CD4-positive, alpha-beta T cell treated with Interleukin-21 for 1 hour (primary cell): ENCODE measurements at regions not wholly inside any gene's neighbourhood (a gene's known extent, or its start where the extent isn't known, plus 50 kb on each side); places are given as distances from the start of the nearest gene placed in this dataset.

ENCODE experiments used
- DNase-seq: peaks from one replicate; pipeline ENCODE4 v3.0.0-alpha.2; 2020

DNA sequence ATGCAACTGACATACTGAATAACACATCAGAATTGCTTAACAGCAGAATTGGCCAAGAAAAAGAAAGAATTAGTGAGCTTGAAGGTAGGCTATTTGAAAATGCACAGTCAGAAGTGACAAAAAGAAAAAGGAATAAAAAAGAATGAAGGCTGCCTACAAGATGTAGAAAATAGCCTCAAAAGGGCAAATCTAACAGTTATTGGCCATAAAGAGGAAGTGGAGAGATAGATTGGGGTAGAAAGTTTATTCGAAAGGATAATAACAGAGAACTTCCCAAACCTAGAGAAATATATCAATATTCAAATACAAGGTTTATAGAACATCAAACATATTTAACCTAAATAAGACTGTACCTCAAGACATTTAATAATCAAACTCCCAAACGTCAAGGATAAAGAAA, 67.5 kb downstream of the ATP6V1G3 start:
- DNase-seq = no peak

DNA sequence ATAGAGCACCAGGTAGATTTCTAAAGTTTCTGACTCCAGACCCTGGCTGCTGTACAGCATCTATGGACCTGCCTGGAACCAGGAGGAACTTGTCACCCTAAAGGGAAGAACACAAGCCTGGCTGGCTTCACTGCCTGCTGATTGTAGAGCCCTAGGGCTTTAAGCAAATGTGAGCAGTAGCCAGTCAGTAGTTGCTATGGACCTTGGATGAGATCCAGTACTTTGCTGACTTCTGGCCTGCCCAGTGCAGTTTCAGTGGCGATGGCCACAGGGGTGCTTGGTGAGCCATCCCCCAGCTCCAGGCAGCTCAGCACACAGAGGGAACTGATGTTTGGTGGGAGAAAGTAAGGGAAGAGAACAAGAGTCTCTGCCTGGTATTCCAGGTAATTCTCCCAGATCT, 68.4 kb downstream of the ATP6V1G3 start:
- DNase-seq = no peak

DNA sequence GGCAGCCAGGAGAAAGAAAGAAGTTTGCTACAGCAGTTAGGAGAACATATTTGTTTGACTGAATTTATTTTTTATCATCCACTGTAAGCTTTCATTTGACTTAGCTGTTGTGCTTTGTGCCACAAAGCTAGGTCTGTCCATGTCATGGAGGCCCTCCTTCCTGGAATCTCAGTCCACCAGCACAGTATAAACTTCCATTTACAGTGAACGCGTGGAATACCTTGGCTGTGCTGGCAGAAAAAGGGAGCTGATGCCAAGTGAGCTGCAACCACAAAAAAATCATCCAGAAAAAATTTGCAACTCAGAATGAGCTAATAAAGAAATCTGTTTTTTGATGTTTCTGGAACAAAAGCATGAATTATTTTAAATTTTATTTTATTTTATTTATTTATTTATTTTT, 72.6 kb downstream of the ATP6V1G3 start:
- DNase-seq = no peak

DNA sequence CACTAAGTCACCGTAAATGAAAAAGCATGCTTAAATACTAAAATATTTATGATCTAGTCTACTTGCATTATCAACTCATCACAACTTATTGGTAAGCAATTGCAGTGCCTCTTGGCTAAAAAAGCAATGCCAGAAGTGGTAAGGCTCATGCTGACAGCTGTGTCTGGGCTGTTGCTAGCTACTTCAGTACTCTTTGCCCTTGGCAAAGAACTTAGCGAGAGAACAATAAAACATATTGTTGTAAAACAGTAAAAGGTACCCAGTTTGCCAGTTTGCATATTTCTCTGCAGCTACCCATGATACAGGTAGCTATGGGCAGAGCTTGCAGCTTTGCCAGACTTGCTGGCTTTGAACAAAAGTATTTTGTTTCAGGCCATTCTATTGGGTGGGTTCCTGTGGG, 73.1 kb downstream of the ATP6V1G3 start:
- DNase-seq = no peak

DNA sequence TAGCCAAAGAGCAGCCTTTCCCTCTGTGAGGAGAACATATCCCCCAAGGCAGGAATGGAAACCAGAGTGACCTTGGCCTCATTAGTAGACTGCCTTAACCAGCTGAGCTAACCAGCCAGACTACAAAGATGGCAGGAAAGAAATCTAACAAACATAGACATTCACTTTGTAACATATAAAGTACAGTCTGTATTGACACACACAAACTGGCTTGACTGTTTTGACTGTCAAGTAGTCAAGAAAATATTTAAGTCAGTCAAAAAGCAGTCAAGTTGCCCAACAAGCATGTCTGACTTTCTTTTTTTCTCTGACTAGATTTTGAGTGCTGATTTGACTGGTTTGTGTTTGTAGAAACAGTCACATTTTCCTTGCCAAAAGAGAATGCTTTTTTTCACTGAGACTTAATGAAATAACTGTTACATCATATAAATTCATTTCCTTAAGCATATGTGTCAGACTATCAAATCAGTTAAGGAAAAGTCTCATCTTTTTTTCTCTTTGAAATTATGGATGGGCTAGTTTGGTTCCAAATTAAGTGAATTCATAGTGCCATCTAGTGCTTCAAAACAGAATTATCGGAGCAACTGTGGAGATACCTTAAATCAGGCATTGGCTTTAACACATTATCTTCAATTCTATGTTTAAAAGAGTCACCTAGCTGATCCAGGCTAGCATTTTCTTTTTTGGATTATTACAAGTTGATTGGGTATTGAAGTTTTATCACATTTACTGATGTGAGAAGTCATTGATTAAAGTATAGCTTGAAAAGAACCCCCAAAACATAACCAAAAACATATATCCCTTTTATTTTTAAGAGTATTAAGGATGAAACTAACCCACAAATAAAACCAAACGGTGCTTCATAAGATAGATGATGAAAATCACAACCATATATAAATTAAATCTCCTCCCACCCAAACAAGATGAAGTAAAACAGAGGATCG, 75.0 kb downstream of the ATP6V1G3 start:
- DNase-seq = peak; percentile 63

DNA sequence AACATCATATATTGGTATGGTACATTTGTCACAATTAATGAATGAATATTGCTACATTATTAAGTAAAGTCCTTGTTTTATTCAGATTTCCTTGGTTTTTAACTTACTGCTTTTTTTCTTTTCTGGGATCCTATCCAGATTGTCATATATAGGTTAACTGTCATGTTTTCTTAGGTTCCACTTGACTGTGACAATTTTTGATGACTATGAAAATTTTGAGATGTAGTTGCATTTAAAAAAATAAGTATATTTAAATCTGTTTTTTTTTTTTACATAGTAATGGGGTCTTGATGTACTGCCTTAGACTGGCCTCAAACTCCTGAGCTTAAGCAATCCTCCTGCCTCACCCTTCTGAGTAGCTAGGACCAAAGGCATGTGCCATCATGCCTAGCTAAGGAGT, 76.8 kb downstream of the ATP6V1G3 start:
- DNase-seq = no peak

DNA sequence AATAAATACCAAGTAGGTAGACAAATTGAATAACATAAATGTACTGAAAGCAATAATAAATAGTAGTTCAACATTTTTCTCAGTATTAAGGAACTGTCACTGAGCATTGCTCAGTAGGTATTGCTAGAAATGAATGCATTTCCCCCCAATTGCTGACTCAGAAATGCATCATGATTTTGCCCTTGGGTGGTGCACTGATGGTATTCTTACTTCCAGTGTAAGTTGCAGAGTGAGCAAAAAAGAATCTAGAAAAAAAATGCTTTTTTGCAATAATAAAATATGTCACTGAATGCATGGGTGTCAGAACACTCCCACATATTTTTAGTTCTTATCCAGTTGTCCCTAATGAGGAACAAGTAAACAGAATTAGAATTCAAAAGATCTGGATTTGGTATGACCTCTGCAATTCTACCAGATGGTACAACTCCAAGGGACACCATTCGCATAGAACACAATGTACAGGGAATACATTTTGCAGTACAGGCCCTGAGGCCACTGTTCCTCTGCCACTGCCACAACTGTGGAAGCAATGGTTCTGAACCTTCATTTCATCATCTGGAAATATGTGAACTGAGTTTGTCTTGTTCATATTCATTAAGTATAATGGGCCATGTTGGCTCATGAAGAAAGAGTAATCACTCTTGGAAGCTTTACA, 78.0 kb downstream of the ATP6V1G3 start:
- DNase-seq = no peak

DNA sequence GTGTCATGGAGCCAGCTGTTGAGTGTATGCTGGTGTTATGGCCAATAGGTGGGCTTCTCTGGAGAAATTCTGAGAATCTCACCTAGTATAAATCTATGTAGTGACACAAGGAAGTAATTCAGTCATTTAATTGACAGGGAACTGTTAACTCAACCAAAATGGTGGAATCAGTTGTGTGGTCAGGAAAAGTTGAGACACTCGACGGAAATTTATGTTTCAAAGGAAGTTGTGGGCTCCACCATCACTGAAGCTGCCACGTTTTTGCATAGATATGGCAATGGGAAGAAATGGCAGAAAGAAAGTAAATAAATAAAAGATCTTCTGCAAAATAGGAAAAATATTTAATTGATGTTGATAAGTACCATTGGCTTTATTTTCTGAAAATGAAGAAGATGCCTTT, 84.5 kb downstream of the ATP6V1G3 start:
- DNase-seq = no peak

DNA sequence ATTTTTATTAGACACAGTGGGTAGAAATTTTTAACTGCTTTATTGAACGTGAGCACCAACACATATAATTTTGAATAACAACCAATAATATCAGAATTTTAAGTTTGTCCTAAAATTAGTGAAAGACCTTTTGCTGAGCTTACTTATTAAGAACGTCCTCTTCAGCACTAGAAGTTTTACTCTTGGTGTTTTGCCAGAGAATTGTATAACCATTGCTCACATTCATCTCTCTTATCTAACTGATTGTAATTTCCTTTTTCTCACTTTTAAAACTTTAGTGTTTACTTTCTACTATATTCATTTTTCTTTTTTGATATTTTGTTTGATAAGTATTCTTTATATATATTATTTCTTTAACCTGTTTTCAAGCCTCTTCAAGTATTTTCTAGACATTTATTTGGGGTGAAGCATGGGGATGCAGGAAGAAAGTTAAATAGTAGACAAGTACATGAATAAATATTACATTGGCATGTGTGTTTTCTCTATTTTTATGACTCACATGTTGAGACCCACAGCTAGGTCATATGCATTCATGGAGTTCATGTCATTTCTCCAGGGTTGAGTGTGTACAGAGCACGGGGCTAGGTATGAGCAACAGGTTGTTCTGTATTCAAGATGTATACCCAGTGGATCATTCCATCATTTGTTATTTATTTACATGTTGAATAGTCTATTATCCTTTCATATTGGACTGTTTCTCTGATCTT, 90.6 kb downstream of the ATP6V1G3 start:
- no peak for DNase-seq

DNA sequence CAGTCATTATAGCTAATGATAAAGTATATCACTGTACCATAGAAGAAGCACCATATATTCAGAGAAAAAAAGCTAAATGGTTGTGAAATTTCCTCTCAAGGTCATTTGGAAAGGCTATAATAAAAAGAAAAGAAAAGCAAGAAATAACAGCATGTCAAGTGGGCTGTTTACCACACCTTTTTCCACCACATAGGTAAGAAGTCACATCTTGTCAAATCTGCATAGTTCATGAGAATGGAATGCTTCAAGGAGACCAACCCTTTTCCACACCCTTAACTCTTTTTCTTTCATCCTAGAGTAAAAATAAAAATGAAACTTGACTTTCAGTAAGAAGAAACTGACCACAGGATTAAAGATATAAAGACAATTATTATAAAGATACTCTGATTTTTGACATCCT, 91.2 kb downstream of the ATP6V1G3 start:
- DNase-seq = no peak

DNA sequence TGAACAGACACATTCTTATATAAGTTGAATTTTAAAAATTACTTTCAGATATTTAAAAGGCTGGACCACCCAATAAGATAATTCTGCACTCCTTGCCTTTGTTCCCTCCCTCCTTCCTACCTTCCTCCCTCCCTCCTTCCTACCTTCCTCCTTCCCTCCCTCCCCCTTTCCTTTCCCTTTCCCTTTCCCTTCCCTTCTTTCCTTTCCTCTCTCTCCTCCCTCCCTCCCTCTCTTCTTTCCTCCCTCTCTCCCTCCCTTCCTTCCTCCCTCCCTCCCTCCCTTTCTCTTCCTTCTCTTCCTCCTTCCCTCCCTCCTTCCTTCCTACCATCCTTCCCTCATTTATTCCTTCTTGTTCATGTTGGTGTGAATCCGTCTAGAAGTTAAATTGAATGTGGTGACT, 93.0 kb downstream of the ATP6V1G3 start:
- no peak for DNase-seq

DNA sequence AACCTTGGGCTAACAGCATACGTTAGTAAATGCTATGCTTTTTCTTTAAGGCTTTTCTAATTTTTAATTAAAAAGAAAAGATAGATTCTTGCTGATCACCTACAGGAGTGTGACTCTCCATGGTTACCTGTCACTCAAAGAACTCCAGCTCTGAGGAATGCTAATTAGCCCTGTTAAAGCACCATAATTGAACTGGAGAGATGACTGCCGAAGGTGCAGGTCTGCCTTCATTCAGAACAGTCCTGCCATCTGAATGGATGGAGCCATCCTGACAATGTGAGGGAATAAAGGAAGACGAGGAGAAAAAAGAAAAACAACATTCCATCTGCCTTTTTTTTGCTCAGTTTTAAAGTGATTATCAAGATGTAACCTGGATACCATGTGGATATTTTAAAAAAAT, 94.6 kb downstream of the ATP6V1G3 start:
- DNase-seq = no peak

DNA sequence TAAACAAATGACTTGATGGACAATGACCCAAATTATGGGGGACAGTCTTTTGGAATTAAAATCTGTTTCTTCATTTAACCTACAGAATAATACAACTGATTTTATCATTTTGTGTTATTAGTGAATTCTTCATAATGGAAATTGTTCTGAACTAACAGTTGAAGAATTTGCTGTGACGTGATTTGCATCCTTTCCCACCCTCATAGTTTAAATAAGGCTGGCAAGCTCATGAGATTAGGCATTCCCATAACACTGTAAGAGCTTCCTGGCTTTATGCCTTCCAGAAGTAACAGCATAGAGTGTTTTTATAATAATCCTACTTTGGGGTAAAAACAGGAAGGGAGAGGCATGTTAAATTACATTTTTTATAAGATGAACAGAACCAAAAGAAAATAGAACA, 95.7 kb downstream of the ATP6V1G3 start:
- no peak for DNase-seq

DNA sequence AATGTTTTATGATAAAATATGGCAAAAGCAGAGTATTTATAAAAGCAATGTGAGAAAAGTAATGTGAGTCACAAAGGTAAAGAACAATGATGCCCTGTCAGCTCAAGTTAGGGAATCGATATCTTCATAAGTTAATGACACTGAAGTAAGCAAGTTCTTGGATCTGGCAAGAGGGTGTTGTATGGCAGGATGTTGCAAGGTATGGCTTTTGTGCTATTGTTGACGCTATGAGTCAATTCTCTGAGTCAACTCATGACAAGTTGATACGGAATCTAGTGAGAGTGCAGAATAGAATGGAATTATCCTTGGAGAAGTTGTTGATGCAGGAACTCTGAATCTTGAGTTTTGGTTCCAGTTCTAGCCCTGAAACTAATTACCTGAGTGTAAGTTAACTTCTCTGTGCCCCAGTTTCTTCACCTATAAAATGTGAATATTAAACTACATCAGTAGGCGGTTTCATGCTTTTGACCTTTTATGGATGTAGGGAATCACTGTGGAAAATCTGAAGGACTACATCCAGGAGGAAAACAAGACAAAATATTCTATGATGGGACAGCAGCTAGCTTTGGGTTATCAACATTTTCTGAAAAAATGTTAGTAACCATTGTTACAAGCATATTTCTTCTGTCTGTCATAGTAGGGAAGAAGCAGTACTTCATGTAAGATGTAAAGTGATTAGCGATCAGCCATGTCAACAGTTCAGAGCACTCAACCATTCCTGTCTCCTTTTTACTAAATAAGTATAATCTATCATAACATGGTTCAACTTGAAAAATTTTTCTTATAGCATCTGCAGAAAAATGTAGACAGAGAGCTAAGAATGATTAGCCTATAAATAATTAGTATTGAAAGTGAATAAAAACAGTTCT, 96.9 kb downstream of the ATP6V1G3 start:
- DNase-seq = no peak

DNA sequence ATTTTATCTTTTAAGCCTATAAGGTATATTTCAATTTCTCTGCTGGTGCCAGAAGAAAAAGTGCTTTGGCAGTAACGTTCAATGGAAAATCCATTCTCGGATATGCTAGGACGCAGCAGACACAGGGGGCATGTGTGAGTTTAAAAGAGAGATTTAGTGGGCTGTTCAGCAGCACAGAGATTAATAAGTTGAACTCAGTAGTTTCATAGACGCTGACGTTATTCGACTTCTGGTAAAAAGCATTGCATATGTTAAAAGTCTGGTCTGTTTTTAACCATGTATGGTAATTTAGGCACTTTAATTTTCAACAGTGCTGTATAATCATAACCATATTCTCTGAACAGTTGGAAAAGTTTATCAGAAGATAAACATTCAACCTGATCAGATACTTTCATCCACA, 99.6 kb downstream of the ATP6V1G3 start:
- DNase-seq = no peak

DNA sequence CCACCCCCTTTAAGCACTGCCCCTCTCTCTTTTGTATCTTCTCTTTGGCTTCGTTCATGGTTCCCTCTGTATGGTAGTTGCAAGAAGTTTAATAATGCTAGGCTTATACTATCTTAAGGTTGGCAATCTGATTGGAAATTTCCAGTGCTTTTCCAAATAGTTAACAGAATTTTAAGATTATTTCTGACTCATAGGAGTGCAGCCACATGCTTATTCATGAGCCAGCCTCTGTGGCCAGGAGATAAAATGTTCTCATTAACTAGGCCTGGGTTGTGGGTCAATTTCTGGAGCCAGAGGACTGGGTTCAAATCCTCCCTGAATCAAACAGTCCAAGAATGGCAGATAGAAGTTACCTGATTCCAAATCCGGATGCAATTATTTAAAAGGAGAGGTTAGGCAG, 103.1 kb downstream of the ATP6V1G3 start:
- no peak for DNase-seq

DNA sequence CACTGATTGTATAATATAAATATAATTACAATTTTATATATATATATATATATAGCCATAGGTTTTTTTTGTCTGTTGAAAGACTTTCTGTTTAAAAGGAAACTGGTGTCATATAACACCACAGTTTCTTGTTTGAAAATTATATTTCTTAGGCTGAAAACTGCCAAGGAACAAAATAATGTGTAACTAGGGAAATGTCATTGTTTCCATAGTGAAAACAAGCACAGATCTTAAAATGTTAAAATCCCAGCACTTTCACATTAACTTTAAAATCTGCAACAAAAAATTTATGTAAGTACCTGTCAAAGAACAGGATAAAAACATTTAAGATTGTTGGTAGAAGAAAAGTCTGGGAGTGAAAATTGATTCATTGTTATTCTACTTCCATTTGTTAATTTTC, 104.2 kb downstream of the ATP6V1G3 start:
- DNase-seq = no peak

DNA sequence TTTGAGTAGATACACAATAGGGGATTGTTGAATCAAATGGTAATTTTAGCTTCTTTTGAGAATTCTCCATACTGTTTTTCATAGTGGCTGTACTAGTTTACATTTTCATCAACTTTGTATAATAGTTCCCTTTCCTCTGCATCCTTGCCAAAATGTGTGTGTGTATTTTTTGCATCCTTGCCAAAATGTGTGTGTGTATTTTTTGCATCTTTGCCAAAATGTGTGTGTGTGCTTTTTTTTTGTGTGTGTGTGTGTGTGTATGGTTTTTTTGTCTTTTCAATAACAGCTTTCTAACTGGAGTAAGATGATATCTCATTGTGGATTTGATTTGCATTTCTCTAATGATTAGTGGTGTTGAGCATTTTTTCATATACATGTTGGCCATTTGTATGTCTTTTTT, 105.4 kb downstream of the ATP6V1G3 start:
- no peak for DNase-seq

DNA sequence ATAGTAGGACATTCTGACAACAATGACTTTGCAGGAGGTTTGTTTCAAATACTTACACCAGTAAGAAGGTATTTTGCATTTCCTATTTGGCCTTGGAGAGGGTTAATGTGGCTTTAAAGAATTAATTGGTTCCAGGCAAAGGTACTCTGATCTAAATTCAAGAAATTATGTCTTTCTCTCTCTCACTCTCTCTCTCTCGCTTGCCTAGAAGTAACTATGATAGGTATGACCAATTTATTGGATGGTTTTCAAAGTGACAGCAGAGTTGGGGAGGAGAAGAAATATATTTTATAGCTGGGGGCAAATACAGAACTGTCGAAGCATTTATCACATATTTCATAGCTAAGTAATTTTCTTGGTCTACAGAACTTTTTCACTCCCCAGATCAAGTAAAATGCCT, 116.0 kb downstream of the ATP6V1G3 start:
- no peak for DNase-seq

DNA sequence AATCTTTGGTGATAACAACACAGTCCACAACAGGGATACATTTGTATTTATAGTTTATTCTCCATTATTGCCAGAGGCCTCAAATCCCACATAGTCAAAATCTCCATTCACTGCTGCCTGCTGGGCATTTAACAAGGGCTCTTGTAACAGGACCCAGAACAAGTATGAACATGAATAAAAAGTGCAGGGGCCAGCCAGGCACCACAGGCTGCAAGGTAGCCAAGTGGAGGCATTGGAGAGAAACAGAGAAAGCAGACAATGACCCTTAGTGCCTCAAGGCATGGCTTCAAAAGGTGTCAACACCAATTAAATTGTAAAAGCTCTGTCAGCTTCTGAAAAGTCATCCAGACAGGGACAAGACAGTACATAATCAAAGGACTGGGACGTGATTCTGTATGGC, 116.8 kb downstream of the ATP6V1G3 start:
- no peak for DNase-seq

DNA sequence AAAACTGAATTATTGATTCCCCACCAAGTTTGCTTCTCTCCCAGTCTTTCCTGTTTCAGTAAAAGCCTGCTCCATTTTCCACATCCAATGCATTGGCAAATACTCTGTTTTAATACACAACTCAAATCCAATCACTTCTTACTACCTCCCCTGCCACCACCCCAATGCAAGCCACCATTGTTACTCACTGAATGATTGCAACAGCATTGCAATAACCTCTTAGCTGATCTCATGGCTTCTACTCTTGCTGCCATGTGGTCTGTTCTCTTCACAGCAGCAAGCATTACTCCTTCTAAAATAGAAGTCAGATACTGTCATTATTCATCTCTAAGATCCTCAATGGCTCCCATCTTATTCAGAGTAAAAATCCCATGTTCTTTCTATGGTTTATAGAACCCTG, 123.4 kb downstream of the ATP6V1G3 start:
- DNase-seq = no peak

DNA sequence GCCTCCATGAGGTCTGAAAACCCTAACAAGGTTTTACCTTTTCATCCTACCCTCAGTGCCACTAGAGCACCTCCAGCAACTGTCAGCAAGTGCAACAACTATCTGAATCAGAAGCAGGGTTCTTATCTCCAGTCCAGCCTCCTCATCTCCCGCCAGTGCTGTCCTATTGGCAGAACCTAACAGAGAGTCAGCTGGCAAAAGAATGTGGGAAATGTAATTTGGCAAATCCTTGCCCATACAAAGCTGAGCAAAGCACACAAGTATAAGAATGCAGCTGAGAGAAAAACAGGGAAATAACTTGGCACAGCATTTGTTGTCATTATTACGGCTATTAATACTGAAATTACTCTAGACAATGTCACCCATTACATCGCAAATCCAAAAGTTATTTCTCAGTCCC, 124.2 kb downstream of the ATP6V1G3 start:
- DNase-seq = no peak

DNA sequence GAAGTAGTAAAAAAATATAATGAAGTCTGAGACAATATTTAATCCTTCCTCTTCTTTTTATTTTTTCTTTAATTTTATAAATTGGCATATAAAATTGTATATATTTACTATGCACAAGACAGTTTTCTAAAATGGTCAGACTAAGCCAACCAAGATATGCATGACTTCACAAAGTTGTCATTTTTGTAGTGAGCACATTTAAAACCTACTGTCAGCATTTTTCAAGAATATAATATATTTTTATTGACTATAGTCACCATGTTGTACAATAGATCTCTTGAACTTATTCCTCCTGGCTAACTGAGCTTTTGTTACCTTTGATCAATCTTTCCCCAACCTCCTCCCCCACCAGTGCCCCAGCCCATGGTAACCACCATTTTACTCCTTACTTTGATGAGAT, 129.2 kb downstream of the ATP6V1G3 start:
- no peak for DNase-seq
